ENCODE measurements at regions not wholly inside any gene's neighbourhood (a gene's known extent, or its start where the extent isn't known, plus 50 kb on each side); places are given as distances from the start of the nearest gene placed in this dataset.

GRCh38 chr7:32319012-32319382, 171.2 kb downstream of the LSM5 start:
- H3K36me3 ChIP-seq = no peaks in the 10 kb centered on the region
- no peak for TF ChIP-seq CTCF (IDR thresholded peaks at IDR 0.05)
- intact Hi-C loops (cut with DNase I) = no loop called here
- H3K4me1 ChIP-seq = no peaks in the 10 kb centered on the region
- no peak for DNase-seq (ENCODE audit: low spot score in 2 of 2)
- no peaks in the 10 kb centered on the region for H3K9me3 ChIP-seq
- H3K27ac ChIP-seq = no peak overlapping the region
- H3K27me3 ChIP-seq = no peaks in the 10 kb centered on the region
- no peak overlapping the region for H3K4me3 ChIP-seq

- DNase-seq (ENCODE audit: low spot score in 2 of 2) = no peak
These were observed 171.7 kb downstream of the LSM5 start for GRCh38 chr7:32318300-32319011.

GRCh38 chr7:32316839-32317238, 173.3 kb downstream of the LSM5 start:
- H3K36me3 ChIP-seq = no peaks in the 10 kb centered on the region
- H3K4me1 ChIP-seq = no peaks in the 10 kb centered on the region
- H3K27ac ChIP-seq = no peak overlapping the region
- no peak for TF ChIP-seq CTCF (IDR thresholded peaks at IDR 0.05)
- H3K4me3 ChIP-seq = no peak overlapping the region
- intact Hi-C loops (cut with DNase I) = no loop called here
- H3K9me3 ChIP-seq = no peaks in the 10 kb centered on the region
- no peaks in the 10 kb centered on the region for H3K27me3 ChIP-seq
- DNase-seq (ENCODE audit: low spot score in 2 of 2) = no peak

More at GRCh38 chr7:32318300-32319011, 171.7 kb downstream of the LSM5 start:
- Histone ChIP-seq H3K27me3 (no peaks in the 10 kb centered on the region), H3K36me3 (no peaks in the 10 kb centered on the region), H3K9me3 (no peaks in the 10 kb centered on the region), H3K4me1 (no peaks in the 10 kb centered on the region), H3K4me3 (no peak overlapping the region), H3K27ac (no peak overlapping the region)
- TF ChIP-seq CTCF (IDR thresholded peaks at IDR 0.05) = no peak
- intact Hi-C loops (cut with DNase I) = no loop called here

- Histone ChIP-seq H3K36me3 (no peaks in the 10 kb centered on the region), H3K9me3 (no peaks in the 10 kb centered on the region), H3K4me3 (no peak overlapping the region), H3K4me1 (no peaks in the 10 kb centered on the region), H3K27ac (no peak overlapping the region), H3K27me3 (no peaks in the 10 kb centered on the region)
- no peak for DNase-seq (ENCODE audit: low spot score in 2 of 2)
- intact Hi-C loops (cut with DNase I) = no loop called here
- TF ChIP-seq CTCF (IDR thresholded peaks at IDR 0.05) = no peak
These were observed 175.4 kb downstream of the LSM5 start for GRCh38 chr7:32314761-32315160.

- TF ChIP-seq CTCF (IDR thresholded peaks at IDR 0.05) = no peak
- Histone ChIP-seq H3K36me3 (no peaks in the 10 kb centered on the region), H3K27me3 (peaks cover 10% of the 10 kb centered on the region), H3K4me1 (peaks cover 0 to 6% of the 10 kb centered on the region in 2 donors), H3K9me3 (no peaks in the 10 kb centered on the region), H3K27ac (no peak overlapping the region), H3K4me3 (no peak overlapping the region)
- intact Hi-C loops (cut with DNase I) = no loop called here
- no peak for DNase-seq (ENCODE audit: low spot score in 2 of 2)
These were observed 188.8 kb downstream of the LSM5 start for GRCh38 chr7:32301427-32301826.
